Keratinocyte (primary cell): ENCODE measurements at regions not wholly inside any gene's neighbourhood (a gene's known extent, or its start where the extent isn't known, plus 50 kb on each side); places are given as distances from the start of the nearest gene placed in this dataset.

Experiments
- DNase-seq: peaks from one replicate; pipeline ENCODE4 v3.0.0-alpha.2; 2011; ENCODE audit warnings: low read depth, missing footprints, low spot score
- FAIRE-seq: peaks from 2 replicates; lab custom pipeline; 2011; peaks lifted over from hg19 to GRCh38; lab: Jason Lieb, UNC
- H2AFZ ChIP-seq: 2 replicates; pipeline ENCODE4 v1.6.0; 2012; ENCODE audit warnings: low read length, control low read depth, inconsistent platforms; ENCODE audit not compliant: control insufficient read depth
- H3K27ac ChIP-seq: 2 replicates; pipeline ENCODE4 v1.5.1; 2011; ENCODE audit warnings: low read length; ENCODE audit not compliant: control insufficient read depth, insufficient read depth
- H3K27me3 ChIP-seq: 3 replicates; pipeline ENCODE4 v1.6.0; 2011; ENCODE audit warnings: low read length; ENCODE audit not compliant: control insufficient read depth, insufficient read depth; ENCODE audit errors: extremely low read depth
- H3K36me3 ChIP-seq, 2 experiments: 2 replicates in 1 of 2; 3 replicates in 1 of 2; pipeline ENCODE4 v1.5.1; 2011; ENCODE audit warnings: low read length in 2 of 2, mild to moderate bottlenecking in 1 of 2; ENCODE audit not compliant: control insufficient read depth in 2 of 2, insufficient read depth in 2 of 2; ENCODE audit errors: extremely low read depth in 1 of 2
- H3K4me1 ChIP-seq: 3 replicates; pipeline ENCODE4 v1.5.1; 2011; ENCODE audit warnings: low read length; ENCODE audit not compliant: control insufficient read depth, insufficient read depth; ENCODE audit errors: extremely low read depth
- H3K4me2 ChIP-seq: 3 replicates; pipeline ENCODE4 v1.6.0; 2011; ENCODE audit warnings: low read depth, low read length; ENCODE audit not compliant: control insufficient read depth, insufficient read depth; ENCODE audit errors: extremely low read depth
- H3K4me3 ChIP-seq, 3 experiments: fragments of 200-600 bp in 1 of 3; sonication (generic) in 1 of 3; 2 replicates in 2 of 3; 3 replicates in 1 of 3; pipeline ENCODE4 v1.5.1; 2011 to 2016; ENCODE audit warnings: low read length in 3 of 3, mild to moderate bottlenecking in 3 of 3, control low read depth in 2 of 3, inconsistent platforms in 1 of 3, low read depth in 1 of 3, mixed read lengths in 1 of 3, mixed run types in 1 of 3, moderate library complexity in 1 of 3; ENCODE audit not compliant: control insufficient read depth in 2 of 3, insufficient read depth in 2 of 3; ENCODE audit errors: extremely low read depth in 1 of 3
- H3K79me2 ChIP-seq: 2 replicates; pipeline ENCODE4 v1.6.0; 2012; ENCODE audit warnings: low read length; ENCODE audit not compliant: control insufficient read depth, insufficient read depth
- H3K9ac ChIP-seq: 3 replicates; pipeline ENCODE4 v1.6.0; 2011; ENCODE audit warnings: low read length; ENCODE audit not compliant: control insufficient read depth, insufficient read depth; ENCODE audit errors: extremely low read depth
- H3K9me1 ChIP-seq: 3 replicates; pipeline ENCODE4 v1.6.0; 2011; ENCODE audit warnings: low read length; ENCODE audit not compliant: control insufficient read depth, insufficient read depth; ENCODE audit errors: extremely low read depth
- H3K9me3 ChIP-seq: 2 replicates; pipeline ENCODE4 v1.5.1; 2012; ENCODE audit warnings: low read depth, low read length; ENCODE audit not compliant: control insufficient read depth
- H4K20me1 ChIP-seq: 3 replicates; pipeline ENCODE4 v1.6.0; 2011; ENCODE audit warnings: low read length; ENCODE audit not compliant: control insufficient read depth, insufficient read depth; ENCODE audit errors: extremely low read depth
- CTCF ChIP-seq, 3 experiments: IDR thresholded peaks in 1 of 3; conservative IDR thresholded peaks in 1 of 3; optimal IDR thresholded peaks in 1 of 3; 2 replicates in 2 of 3; 3 replicates in 1 of 3; pipeline versions ENCODE3 to v1.5.1; 2011; ENCODE audit warnings: low read length in 3 of 3, mild to moderate bottlenecking in 3 of 3, moderate library complexity in 2 of 3, control low read depth in 1 of 3, inconsistent platforms in 1 of 3; ENCODE audit not compliant: insufficient read depth in 2 of 3; ENCODE audit errors: extremely low read depth in 1 of 3
- EZH2 ChIP-seq: IDR thresholded peaks from one replicate; pipeline ENCODE4 v1.6.1; 2012; ENCODE audit warnings: inconsistent platforms, mild to moderate bottlenecking, low read length, moderate library complexity
- dilution Hi-C: fragments of 300-500 bp; cut with MboI; formaldehyde crosslinking; loops from one replicate; pipeline ENCODE4 v1.7.0; 2020; ENCODE audit warnings: low sequenced_read_pairs; ENCODE audit not compliant: extremely low pct_ligation_motif_present

- dilution Hi-C loops = no loop called here
- no peaks in the 10 kb centered on the region for H4K20me1 ChIP-seq
Observed at GRCh38 chr5:155678371-155678770, 648.6 kb upstream of the SGCD start.

DNA sequence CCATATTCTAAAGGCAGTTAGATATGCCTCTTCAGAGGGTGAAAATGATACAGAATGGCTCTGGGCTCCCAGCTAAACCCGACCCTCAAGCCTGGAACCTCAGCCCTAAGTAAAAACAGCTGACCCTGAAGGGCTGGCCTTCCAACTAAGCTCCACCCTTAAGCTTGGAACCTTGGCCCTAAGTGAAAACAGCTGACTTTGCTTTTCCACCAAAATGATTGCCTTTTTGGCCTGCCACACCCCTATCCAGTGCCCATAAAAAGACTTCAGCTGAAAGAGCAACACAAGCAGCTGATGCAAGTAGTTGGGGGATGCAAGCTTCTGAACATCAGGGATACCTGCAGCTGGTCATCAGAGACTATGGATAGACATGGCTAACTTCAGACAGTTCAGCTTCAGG lies 647.4 kb upstream of the SGCD start:
- TF ChIP-seq EZH2 = no peak
- no peak for TF ChIP-seq CTCF (optimal IDR thresholded peaks at IDR 0.05 in 1 of 3, IDR thresholded peaks at IDR 0.05 in 1 of 3, conservative IDR thresholded peaks at IDR 0.05 in 1 of 3; ENCODE audit: extremely low read depth in 1 of 3, insufficient read depth in 2 of 3, low read length in 3 of 3)
- no peaks in the 10 kb centered on the region for H3K9me1 ChIP-seq
- H3K9me3 ChIP-seq = no peaks in the 10 kb centered on the region
- dilution Hi-C loops = no loop called here
- H3K4me2 ChIP-seq = no peak overlapping the region
- no peak overlapping the region for H2AFZ ChIP-seq
- DNase-seq (no peak), FAIRE-seq (no peak)
- no peaks in the 10 kb centered on the region for H3K79me2 ChIP-seq
- no peaks in the 10 kb centered on the region for H4K20me1 ChIP-seq
- H3K27me3 ChIP-seq = no peaks in the 10 kb centered on the region
- no peaks in the 10 kb centered on the region for H3K36me3 ChIP-seq
- H3K4me1 ChIP-seq = no peaks in the 10 kb centered on the region
- H3K9ac ChIP-seq = no peak overlapping the region
- H3K27ac ChIP-seq = no peak overlapping the region
- H3K4me3 ChIP-seq = no peak overlapping the region

More at GRCh38 chr5:155678371-155678770, 648.6 kb upstream of the SGCD start:
- no peak for DNase-seq
- Histone ChIP-seq H3K9me1 (no peaks in the 10 kb centered on the region), H3K36me3 (no peaks in the 10 kb centered on the region), H3K9ac (no peak overlapping the region), H3K4me2 (no peak overlapping the region), H3K9me3 (no peaks in the 10 kb centered on the region), H3K4me1 (no peaks in the 10 kb centered on the region), H3K4me3 (no peak overlapping the region), H3K79me2 (no peaks in the 10 kb centered on the region), H3K27me3 (no peaks in the 10 kb centered on the region), H3K27ac (no peak overlapping the region), H2AFZ (no peak overlapping the region)
- no peak for FAIRE-seq
- no peak for TF ChIP-seq EZH2
- no peak for TF ChIP-seq CTCF (optimal IDR thresholded peaks at IDR 0.05 in 1 of 3, IDR thresholded peaks at IDR 0.05 in 1 of 3, conservative IDR thresholded peaks at IDR 0.05 in 1 of 3; ENCODE audit: extremely low read depth in 1 of 3, insufficient read depth in 2 of 3, low read length in 3 of 3)
